ENCODE measurements at regions not wholly inside any gene's neighbourhood (a gene's known extent, or its start where the extent isn't known, plus 50 kb on each side); places are given as distances from the start of the nearest gene placed in this dataset.

DNA sequence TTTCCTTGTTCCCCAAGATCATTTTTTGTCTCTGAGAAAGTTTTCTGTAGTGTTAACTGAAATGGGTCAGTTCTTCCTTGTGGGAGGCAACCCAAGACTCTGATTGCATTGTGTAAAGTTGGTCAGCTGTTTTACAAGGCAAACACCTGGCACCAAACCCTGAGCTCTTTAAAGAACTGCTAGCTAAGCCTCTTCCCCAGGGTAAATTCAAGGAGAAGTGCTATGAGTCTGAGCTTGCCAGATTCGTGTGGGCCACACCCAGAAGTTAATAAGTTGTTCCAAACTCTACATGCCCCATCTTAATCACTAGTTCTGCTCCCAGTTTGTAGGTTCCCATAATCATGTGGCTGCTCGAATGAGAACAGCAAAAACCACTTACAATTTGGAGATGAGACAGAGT lies 214.5 kb downstream of the BTG1 start:
- no peak for DNase-seq (ENCODE audit: extremely low read depth, low read depth)

DNA sequence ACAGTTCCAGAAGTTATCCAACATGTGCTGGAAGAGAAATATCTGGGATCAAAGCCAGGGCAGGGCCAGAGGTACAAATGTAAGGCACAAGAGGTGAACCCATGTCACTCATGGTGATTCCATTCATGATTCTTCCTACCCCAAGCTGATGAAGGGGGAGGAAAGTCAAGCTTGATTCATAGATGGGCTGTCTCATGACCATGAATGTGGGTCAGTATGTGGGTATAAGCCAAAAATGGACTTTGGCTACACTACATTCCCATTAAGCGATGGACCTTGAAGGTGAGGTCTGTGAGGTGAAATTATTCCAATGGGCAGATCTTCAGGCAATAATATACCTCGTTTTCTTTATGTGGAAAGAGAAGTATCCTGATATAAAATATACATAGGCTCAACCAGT lies 217.1 kb downstream of the BTG1 start:
- no peak for DNase-seq (ENCODE audit: extremely low read depth, low read depth)

DNA sequence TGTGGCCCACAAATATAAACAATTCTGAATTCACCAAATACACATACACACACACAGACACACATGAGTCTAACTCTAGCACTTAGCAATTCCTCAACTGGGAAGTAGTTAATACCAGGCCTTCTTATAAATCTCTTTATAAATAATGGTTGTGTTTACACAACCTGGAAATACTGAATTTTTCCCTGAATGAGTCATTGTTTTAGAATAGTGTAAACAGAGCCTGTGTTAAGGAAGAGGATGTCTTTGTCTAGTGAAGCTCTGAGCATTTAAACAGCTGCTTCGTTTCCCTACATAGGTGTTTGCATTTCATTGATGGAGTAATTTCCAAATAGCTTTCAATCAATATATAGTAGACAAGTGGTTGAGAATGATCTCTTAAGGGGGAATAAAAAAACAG lies 218.8 kb downstream of the BTG1 start:
- no peak for DNase-seq (ENCODE audit: extremely low read depth, low read depth)

DNA sequence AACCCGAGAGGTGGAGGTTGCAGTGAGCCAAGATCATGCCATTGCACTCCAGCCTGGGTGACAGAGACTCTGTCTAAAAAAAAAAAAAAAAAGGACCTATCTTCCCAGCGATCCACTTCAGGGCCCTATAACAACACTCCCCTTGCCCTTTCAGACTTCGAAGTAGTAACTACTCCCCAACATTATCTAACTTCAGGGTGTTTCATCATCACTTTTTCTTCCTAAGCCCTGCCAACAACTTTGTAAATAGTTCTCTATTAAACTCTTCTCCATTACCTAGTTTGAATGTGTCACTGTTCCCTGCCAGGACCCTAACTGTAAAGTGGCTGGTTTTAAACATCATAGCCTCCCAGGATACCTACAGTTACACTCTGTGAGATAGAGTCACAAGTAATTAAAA lies 220.8 kb downstream of the BTG1 start:
- DNase-seq (ENCODE audit: extremely low read depth, low read depth), result no peak

DNA sequence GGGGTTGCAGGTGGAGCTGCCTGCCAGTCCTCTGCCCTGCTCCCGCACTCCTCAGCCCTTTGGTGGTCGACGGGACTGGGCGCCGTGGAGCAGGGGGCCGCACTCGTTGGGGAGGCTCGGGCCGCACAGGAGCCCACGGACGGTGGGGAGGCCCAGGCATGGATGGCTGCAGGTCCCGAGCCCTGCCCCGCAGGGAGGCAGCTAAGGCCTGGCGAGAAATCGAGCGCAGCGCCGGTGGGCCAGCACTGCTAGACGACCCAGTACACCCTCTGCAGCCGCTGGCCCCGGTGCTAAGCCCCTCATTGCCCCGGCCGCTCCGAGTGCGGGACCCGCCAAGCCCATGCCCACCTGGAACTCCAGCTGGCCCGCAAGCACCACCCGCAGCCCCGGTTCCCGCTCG lies 221.8 kb downstream of the BTG1 start:
- DNase-seq (ENCODE audit: extremely low read depth, low read depth), result no peak

DNA sequence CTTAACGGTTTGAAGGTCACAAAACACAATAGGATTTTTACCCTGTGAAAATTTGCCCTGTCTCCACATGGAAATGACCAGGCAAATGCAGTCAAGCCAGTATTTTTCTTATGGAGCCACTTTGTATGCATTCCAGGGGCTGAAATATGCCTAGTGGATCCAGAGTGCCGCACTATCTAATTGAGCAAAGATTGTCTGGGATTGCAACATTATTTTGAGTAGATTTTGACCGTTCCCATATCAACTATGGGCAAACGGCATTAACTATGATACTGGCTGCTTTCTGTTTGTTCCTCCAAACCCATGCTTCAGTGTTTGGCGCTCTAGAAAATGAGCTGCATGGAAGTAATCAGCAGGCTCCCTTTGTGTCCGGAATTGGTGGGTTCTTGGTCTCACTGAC lies 223.0 kb downstream of the BTG1 start:
- no peak for DNase-seq (ENCODE audit: extremely low read depth, low read depth)

DNA sequence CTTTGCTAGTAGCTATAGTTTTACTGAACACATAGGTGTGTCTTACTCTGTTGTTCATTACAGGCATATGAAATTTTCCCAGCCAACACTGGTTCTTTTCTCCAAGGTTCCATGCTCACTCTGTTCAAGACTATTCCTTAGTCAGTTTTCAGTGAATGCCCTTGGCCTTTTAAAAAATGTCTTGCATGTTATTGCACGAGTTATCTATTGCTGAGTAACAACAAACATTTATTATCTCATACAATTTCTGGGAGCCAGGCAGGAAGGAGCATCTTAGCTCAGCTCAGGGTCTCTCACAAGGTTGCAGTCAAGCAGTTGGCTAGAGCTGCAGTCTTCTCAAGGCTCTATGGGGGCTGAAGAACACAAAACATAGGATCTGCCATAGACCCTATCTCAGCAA lies 223.5 kb downstream of the BTG1 start:
- DNase-seq (ENCODE audit: extremely low read depth, low read depth), result no peak

DNA sequence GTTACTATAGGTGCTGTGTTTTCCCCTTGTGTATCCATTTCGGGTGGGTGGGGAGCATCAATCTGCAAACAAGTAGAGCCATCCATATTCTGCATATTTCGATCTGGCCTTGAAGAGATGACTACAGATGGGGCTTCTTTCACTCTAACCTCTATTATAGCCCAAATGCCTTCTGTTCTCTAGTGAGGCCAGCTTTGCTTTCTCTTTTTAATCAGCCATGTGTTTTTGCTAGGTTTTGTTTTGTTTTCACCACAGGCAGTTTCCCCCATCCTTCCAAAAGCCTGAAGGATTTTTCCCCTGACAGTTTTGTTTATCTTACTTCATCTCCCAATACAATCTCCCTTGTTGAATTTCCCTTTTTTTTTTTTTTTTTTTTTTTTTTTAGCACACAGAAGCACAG lies 224.1 kb downstream of the BTG1 start:
- DNase-seq (ENCODE audit: extremely low read depth, low read depth), result no peak

DNA sequence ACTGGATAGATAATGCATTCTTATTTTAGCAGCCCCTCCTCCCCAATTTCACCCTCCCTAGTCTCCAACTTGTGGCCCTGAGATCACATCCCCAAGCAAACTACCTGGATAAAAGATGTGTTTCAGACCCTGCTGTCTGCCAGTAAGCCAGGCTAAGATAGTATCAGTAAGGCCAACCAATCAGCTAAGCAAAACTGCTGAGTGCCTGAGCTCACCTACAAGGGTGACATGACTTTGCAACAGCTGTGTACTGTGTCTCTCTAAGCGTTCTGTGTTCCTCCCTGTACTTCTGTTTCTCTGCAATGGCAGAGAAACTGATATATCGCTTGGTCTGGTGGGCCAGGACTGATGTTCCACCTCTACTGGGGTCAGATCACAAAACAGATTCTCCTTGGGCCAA lies 224.9 kb downstream of the BTG1 start:
- DNase-seq (ENCODE audit: extremely low read depth, low read depth), result no peak

DNA sequence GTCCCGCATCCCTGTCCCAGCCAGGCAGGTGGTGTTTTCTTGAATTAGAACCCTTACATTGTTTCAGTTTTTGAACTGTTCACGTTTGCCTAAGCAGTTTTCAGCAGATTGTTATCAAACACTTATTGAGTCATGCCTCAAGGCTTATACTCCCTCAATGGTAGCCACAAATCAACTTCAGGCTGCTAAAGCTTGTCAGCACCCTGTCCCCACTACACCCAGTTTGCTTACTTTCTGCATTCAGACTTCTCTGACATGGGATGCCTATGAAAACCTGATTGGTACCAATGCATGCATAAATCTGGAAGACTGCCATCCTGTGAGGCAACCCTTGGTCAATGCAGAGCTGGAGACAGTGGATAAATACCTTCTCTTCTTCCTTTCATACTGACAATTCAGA lies 225.4 kb downstream of the BTG1 start:
- no peak for DNase-seq (ENCODE audit: extremely low read depth, low read depth)

DNA sequence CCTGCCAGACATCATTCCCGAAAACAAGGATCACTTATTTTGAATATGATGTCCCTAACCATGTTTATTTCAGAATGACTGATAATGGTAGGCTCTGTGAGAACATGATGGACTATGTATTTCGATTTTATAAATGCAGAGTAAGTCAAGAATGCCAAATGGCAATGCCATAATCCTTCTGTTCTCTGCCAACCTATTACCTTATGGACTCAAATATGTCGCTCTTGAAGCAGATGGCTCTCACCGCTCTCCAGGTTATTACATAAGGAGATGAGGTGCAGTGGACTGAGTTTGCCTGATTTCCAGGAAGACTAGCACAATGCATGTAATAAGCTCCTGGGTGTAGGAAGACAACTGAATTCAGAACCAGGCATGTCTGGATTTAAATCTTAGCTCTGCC lies 227.2 kb downstream of the BTG1 start:
- DNase-seq (ENCODE audit: extremely low read depth, low read depth), result no peak

DNA sequence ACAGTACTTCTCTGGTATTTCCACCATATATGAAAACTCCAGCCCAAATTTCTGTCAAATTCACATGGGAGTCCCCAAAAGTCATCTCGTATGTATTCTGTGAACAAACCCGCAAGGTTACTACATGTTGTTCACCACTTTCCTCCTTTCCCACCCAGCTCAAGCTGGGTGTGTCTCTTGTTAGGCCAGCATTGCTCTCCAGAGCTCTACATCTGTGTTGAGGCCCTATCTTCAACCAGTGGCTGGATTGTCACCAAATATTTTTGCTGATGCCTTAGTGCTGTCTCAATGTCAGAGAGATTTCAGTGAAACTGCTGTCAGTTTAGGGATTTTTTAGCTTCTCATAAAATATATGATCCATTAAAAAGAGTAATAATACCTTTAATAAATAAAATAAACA lies 230.9 kb downstream of the BTG1 start:
- DNase-seq (ENCODE audit: extremely low read depth, low read depth), result no peak

DNA sequence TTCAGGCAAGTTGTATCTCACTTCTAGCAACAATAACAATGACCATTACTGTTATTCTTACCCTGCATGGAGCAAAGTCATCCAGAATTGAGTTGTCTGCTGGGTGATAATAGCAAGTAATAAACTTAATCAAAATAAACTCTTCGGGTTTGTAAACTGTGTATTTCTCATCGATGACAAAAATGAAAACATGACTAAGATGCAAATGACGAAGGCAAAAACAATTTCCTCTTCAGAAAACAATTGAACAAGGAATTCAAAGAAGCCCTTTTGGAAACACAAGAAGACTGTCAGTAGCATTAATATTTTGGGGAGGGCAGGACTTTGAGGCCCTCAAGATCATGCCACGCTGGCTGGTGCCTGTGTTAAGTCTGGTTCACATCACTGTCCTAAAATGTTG lies 232.0 kb downstream of the BTG1 start:
- DNase-seq (ENCODE audit: extremely low read depth, low read depth), result no peak

DNA sequence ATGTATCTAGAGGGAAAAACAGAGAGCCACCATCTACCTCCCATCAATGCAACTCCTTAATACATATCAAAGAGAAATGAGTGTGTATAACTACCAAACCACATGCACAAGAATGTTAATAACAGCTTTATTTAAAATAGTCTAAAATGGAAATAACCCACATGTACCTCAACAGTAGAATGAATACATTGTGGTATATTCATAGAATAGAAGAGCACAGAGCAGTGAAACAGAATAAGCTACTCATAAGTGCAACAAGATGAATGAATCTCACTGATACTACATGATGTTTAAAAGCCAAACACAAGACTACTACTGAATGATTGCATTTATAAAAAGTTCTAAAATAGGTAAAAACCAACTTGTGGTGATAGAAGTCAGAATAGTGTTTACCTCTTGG lies 232.5 kb downstream of the BTG1 start:
- DNase-seq (ENCODE audit: extremely low read depth, low read depth), result no peak

DNA sequence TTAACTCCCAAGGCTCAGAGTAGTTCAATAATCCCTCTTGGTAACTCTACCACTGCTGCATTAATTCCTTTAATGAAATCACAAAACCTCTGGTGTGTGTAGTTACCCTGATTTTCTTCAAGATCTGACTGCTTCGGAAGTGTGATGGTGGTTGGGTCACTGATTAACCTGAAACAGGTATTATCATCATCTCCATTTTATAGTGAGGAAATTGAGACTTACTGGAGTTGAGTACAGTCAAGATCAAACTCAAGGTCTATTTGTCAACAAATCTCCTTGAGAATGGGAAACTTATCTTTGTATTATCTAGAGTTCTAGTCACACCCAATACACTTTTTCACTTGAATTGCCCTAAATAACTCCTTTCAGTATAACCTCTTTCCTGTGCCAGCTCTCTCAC lies 233.5 kb downstream of the BTG1 start:
- DNase-seq (ENCODE audit: extremely low read depth, low read depth), result no peak

DNA sequence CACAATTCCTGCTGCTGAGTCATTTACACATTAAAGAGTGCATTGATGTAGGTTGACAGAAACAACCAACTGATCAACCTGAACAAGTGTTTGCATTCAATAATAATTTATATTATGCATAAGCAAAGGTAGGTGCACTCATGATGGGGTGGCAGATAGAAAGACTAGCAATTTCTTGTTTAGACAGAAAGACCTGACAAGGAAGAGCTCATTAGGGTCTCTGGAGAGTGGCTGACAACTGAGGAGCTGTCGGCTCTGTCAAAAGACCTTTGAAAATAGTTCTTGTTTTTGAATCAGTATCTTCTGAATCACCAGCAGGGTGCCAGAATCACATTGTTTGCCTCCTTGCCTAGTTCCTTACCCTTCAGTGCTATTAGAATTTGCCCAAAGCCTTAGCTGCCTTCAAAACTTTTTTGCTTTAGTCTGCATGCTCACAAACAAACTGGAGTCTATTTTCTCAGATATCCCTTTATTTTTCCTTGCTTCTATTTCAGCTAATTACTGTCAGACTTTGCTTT lies 234.7 kb downstream of the BTG1 start:
- no peak for DNase-seq (ENCODE audit: extremely low read depth, low read depth)

DNA sequence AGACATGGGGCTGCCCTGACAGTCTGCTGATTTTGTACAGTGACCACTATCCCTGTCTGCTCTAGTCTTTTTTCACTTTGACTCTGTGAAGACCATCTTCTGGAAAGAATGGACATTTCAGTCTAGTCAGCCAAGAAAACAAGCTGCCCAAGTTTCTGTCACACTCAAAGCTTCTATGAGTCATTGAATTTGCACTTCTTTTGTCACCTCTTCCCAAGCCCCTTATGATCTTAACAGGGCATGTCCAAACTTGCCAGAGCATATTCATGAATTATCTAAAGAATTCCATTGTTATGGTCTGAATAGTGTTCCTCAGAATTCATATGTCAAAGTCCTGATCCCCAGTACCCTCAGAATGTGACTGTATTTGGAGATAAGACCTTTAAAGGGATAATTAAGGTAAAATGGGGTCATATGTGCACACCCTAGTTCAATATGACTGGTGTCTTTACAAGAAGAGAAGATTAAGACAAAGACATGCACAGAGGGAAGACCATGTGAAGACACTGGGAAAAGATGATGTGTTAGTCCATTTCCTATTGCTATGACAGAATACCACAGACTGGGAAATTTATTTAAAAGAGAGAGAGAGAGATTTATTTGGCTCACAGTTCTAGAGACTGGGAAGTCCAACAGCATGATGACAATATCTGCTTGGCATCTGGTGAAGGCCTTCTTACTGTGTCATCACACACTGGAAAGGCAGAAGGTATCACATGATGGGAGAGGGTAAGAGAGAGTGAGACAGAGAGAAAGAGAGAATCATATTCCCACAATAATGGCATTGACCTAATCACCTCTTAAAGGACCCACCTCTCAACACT lies 242.6 kb downstream of the BTG1 start:
- no peak for DNase-seq (ENCODE audit: extremely low read depth, low read depth)

DNA sequence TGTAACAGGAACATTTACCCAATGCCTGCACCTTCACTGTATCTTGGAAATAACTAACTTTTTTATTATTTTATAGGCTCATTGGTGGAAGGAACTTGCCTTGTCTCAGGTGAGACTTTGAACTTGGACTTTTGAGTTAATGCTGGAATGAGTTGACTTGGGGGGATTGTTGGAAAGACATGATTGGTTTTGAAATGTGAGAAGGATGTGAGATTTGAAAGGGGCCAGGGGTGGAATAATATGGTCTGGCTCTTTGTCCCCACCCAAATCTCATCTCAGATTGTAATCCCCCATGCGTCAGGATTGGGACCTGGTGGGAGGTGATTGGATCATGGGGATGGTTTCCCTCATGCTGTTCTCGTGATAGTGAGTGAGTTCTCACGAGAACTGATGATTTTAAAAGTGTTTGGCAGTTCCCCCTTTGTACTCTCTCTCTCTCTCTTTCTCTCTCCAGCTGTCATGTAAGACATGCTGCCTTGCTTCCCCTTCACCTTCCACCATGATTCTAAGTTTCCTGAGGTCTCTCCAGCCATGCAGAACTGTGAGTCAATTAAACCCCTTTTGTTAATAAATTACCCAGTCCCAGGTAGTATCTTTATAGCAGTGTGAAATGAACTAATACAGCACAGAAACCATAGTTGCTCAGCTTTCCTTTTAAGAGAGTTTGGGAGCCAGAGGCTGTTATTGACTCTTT lies 244.1 kb downstream of the BTG1 start:
- no peak for DNase-seq (ENCODE audit: extremely low read depth, low read depth)

DNA sequence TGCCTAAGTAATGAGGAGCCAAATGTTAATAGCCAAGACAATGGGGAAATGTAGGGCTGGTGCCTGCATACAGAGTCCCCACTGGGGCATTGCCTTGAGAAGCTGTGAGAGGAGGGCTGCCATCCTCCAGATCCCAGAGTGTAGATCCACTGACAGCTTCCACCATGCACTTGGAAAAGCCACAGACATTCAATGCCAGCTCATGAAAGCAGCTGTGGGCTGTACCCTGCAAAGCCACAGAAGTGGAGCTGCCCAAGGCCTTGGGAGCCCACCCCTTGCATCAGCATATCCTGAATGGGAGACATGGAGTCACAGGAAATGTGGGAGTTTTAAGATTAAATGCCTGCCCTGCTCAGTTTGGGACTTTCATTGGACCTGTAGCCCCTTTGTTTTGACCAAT lies 244.7 kb downstream of the BTG1 start:
- no peak for DNase-seq (ENCODE audit: extremely low read depth, low read depth)

DNA sequence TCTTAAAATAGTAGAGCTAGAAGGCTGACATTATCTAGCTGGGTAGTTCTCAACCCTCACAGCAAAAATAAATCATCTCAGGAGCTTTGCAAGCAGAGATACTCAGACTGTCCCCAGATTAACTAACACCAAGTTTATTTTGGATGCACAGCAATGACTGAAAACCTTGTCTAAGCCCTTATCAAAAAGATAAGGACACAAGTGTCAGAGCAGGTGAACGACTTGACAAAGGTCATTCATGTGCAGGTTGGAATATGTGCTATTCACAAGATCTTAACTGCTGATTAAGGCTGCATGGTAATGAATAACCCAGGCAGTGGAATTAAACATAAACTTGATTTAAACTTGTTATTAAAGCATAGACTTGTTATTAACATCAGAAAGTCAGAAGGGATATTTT lies 246.6 kb downstream of the BTG1 start:
- no peak for DNase-seq (ENCODE audit: extremely low read depth, low read depth)

DNA sequence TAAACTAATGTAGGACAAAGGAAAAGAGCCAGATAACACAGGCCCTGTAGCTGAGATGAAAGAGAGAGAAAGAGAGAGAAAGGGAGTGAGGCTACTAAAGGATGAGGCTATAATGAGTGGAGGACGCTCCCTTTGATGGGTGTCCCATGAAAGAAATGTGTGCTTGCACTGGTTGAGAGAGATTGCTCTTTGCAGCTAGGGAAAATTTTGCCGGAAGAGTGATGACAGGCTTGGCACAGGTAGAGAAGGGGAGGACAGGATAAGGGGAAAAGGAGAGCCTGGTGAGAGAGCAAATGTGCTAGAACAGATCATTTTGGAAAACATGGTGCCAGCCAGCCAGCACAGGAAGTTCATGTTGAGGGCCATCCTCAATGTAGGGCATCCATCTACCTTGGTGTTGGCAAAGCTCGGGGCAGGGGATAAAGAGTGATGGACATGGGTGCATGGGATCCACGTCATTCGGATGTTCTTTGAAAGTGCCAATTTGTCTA lies 248.6 kb downstream of the BTG1 start:
- DNase-seq (ENCODE audit: extremely low read depth, low read depth), result no peak

All from NCI-H460 (cell line).